ENCODE measurements at regions not wholly inside any gene's neighbourhood (a gene's known extent, or its start where the extent isn't known, plus 50 kb on each side); places are given as distances from the start of the nearest gene placed in this dataset.

- no peak for TF ChIP-seq CTCF (IDR thresholded peaks at IDR 0.05; ENCODE audit: low read depth, low read length)
- no peak overlapping the region for H3K27ac ChIP-seq
- H3K4me1 ChIP-seq (ENCODE audit: low read depth) = no peaks in the 10 kb centered on the region
Observed at GRCh38 chr2:120604767-120605166, 130.9 kb upstream of the GLI2 start.

DNA sequence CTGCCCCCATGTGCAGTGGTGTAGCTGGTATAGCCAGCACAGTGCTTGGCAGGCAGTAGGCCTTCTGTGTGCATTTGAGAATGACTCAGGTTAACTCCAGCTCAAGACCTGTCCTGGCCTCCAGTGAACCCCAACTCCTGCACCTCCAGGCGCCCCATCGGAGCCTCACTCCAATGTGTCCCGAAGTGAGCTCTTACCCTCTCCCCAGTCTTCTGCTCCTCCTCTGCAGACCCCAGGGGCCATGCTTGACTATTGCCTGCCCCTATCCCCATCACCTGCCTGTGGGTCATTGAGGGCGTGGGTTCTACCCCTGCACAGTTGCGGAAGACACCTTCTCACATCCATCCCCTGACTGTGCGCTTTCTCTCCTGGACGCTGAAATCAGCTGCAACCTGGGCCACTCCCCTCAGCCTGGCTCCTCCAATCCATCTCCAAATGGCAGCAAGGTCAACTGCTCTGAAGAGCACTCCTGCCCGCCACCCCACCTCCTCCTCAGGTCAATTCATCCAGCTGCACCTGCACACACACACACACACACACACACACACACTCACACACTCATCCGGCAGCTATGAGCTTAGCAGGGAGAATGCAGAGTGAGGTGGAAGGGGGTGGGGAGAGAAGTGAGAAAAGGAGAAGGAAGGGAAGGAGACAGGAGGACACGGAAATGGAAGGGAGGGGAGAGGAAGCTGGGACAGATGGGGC is 130.3 kb upstream of the GLI2 start:
- H3K27ac ChIP-seq = no peak overlapping the region
- H3K4me1 ChIP-seq (ENCODE audit: low read depth) = no peaks in the 10 kb centered on the region
- peaks cover 29% of the 10 kb centered on the region for H3K27me3 ChIP-seq
- H3K4me3 ChIP-seq = no peak overlapping the region
- no peak for TF ChIP-seq CTCF (IDR thresholded peaks at IDR 0.05; ENCODE audit: low read depth, low read length)
- no peaks in the 10 kb centered on the region for H3K9me3 ChIP-seq (ENCODE audit: low read depth)
- DNase-seq (ENCODE audit: low read depth in 1 of 2, low spot score in 1 of 2) = no peak
- no peaks in the 10 kb centered on the region for H3K36me3 ChIP-seq

More at GRCh38 chr2:120604767-120605166, 130.9 kb upstream of the GLI2 start:
- no peak for DNase-seq (ENCODE audit: low read depth in 1 of 2, low spot score in 1 of 2)
- H3K9me3 ChIP-seq (ENCODE audit: low read depth) = no peaks in the 10 kb centered on the region
- H3K36me3 ChIP-seq = no peaks in the 10 kb centered on the region
- H3K4me3 ChIP-seq = no peak overlapping the region
- peaks cover 30% of the 10 kb centered on the region for H3K27me3 ChIP-seq

- H3K36me3 ChIP-seq = no peaks in the 10 kb centered on the region
- H3K27ac ChIP-seq = no peak overlapping the region
- no peak overlapping the region for H3K4me3 ChIP-seq
- DNase-seq (ENCODE audit: low read depth in 1 of 2, low spot score in 1 of 2) = no peak
- no peak for TF ChIP-seq CTCF (IDR thresholded peaks at IDR 0.05; ENCODE audit: low read depth, low read length)
- H3K4me1 ChIP-seq (ENCODE audit: low read depth) = no peaks in the 10 kb centered on the region
- no peaks in the 10 kb centered on the region for H3K9me3 ChIP-seq (ENCODE audit: low read depth)
- H3K27me3 ChIP-seq = peaks cover 33% of the 10 kb centered on the region
Observed at GRCh38 chr2:120606280-120606679, 129.4 kb upstream of the GLI2 start.

DNA sequence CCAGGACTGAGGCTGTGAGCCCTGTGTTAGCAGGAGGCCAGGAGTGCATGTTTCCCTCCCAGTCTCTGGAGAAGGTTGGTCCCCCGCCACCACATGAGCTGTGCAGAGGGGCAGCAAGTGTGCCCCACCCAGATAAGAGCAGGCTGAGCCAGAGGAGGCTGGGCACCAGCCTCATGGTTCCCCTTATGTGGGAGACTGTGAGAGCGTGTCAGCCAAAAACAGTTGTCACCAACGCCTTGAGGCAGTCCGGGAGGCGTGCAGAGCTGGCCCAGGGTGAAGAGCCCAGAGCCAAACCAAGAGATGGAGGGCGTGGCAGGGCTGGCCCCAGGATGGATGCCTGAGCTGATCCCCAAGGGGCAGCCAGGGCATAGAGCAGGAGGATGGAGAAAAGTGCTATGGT is 128.7 kb upstream of the GLI2 start:
- no peaks in the 10 kb centered on the region for H3K4me1 ChIP-seq (ENCODE audit: low read depth)
- no peaks in the 10 kb centered on the region for H3K36me3 ChIP-seq
- DNase-seq (ENCODE audit: low read depth in 1 of 2, low spot score in 1 of 2) = no peak
- peaks cover 39% of the 10 kb centered on the region for H3K27me3 ChIP-seq
- H3K9me3 ChIP-seq (ENCODE audit: low read depth) = no peaks in the 10 kb centered on the region
- no peak overlapping the region for H3K4me3 ChIP-seq
- no peak for TF ChIP-seq CTCF (IDR thresholded peaks at IDR 0.05; ENCODE audit: low read depth, low read length)
- no peak overlapping the region for H3K27ac ChIP-seq

GRCh38 chr2:120607506-120607905 is 128.2 kb upstream of the GLI2 start:
- DNase-seq (ENCODE audit: low read depth in 1 of 2, low spot score in 1 of 2) = no peak
- H3K27ac ChIP-seq = no peak overlapping the region
- H3K36me3 ChIP-seq = no peaks in the 10 kb centered on the region
- no peak for TF ChIP-seq CTCF (IDR thresholded peaks at IDR 0.05; ENCODE audit: low read depth, low read length)
- H3K9me3 ChIP-seq (ENCODE audit: low read depth) = no peaks in the 10 kb centered on the region
- H3K27me3 ChIP-seq = peaks cover 39% of the 10 kb centered on the region
- H3K4me3 ChIP-seq = no peak overlapping the region
- H3K4me1 ChIP-seq (ENCODE audit: low read depth) = no peaks in the 10 kb centered on the region

All from cardiac muscle cell (in vitro differentiated cells and primary cell).